Duodenal mucosa (tissue), 2 donors: ENCODE measurements at regions not wholly inside any gene's neighbourhood (a gene's known extent, or its start where the extent isn't known, plus 50 kb on each side); places are given as distances from the start of the nearest gene placed in this dataset.
"Not testable (repeated sequence)": the region's sequence is repeated elsewhere in the genome, so short reads cannot be mapped to it uniquely, and the experiment has no call there.

Source experiments
- H3K27ac ChIP-seq: one replicate; pipeline ENCODE4 v1.7.0; 2013; ENCODE audit warnings: low read depth, low read length
- H3K27me3 ChIP-seq, 2 donors: one replicate each; pipeline ENCODE4 v1.7.0; 2013; ENCODE audit warnings: low read length in 2 of 2, control low read depth in 1 of 2; ENCODE audit not compliant: insufficient read depth in 2 of 2, control insufficient read depth in 1 of 2
- H3K36me3 ChIP-seq, 2 donors: one replicate each; pipeline ENCODE4 v1.7.0; 2013; ENCODE audit warnings: low read length in 2 of 2, control low read depth in 1 of 2; ENCODE audit not compliant: insufficient read depth in 2 of 2, control insufficient read depth in 1 of 2
- H3K4me1 ChIP-seq, 2 donors: one replicate each; pipeline ENCODE4 v1.7.0; 2013; ENCODE audit warnings: low read length in 2 of 2, control low read depth in 1 of 2; ENCODE audit not compliant: insufficient read depth in 2 of 2, control insufficient read depth in 1 of 2
- H3K4me3 ChIP-seq, 2 donors: one replicate each; pipeline ENCODE4 v1.7.0; 2013; ENCODE audit warnings: low read length in 2 of 2, low read depth in 1 of 2
- H3K9ac ChIP-seq, 2 donors: one replicate each; pipeline ENCODE4 v1.7.0; 2013; ENCODE audit warnings: low read length in 2 of 2, low read depth in 1 of 2
- H3K9me3 ChIP-seq, 2 donors: one replicate each; pipeline ENCODE4 v1.7.0; 2013; ENCODE audit warnings: low read length in 2 of 2, control low read depth in 1 of 2; ENCODE audit not compliant: control insufficient read depth in 1 of 2

- not testable (repeated sequence) for H3K4me3 ChIP-seq, H3K9me3 ChIP-seq, H3K9ac ChIP-seq, H3K4me1 ChIP-seq, H3K27me3 ChIP-seq, H3K36me3 ChIP-seq, H3K27ac ChIP-seq
Measured at GRCh38 chr1:228796945-228797344, 61.7 kb downstream of the RHOU start.

GRCh38 chr1:228798035-228798434, 62.8 kb downstream of the RHOU start:
- no peak overlapping the region for H3K4me3 ChIP-seq
- H3K4me1 ChIP-seq = peaks cover 0 to 12% of the 10 kb centered on the region in 2 donors
- no peak overlapping the region for H3K9ac ChIP-seq
- no peaks in the 10 kb centered on the region for H3K36me3 ChIP-seq
- no peak overlapping the region for H3K27ac ChIP-seq
- no peaks in the 10 kb centered on the region for H3K9me3 ChIP-seq
- H3K27me3 ChIP-seq = no peaks in the 10 kb centered on the region

- Histone ChIP-seq H3K27me3 (no peaks in the 10 kb centered on the region), H3K4me3 (no peak overlapping the region), H3K9ac (no peak overlapping the region), H3K9me3 (no peaks in the 10 kb centered on the region), H3K27ac (no peak overlapping the region), H3K36me3 (no peaks in the 10 kb centered on the region), H3K4me1 (peaks cover 0 to 16% of the 10 kb centered on the region in 2 donors)
Measured at GRCh38 chr1:228798548-228798947, 63.3 kb downstream of the RHOU start.

- Histone ChIP-seq H3K27ac (no peak overlapping the region), H3K9ac (no peak overlapping the region), H3K27me3 (no peaks in the 10 kb centered on the region), H3K9me3 (no peaks in the 10 kb centered on the region), H3K4me1 (peaks cover 6 to 23% of the 10 kb centered on the region in 2 donors), H3K4me3 (no peak overlapping the region), H3K36me3 (no peaks in the 10 kb centered on the region)
Measured at GRCh38 chr1:228799924-228800323, 64.6 kb downstream of the RHOU start.

GRCh38 chr1:228801068-228801467, 65.8 kb downstream of the RHOU start:
- H3K9me3 ChIP-seq = no peaks in the 10 kb centered on the region
- H3K4me3 ChIP-seq = no peak overlapping the region
- no peak overlapping the region for H3K9ac ChIP-seq
- H3K4me1 ChIP-seq = peaks cover 13 to 28% of the 10 kb centered on the region in 2 donors
- no peaks in the 10 kb centered on the region for H3K27me3 ChIP-seq
- H3K27ac ChIP-seq = no peak overlapping the region
- no peaks in the 10 kb centered on the region for H3K36me3 ChIP-seq

GRCh38 chr1:228802386-228803220, 67.3 kb downstream of the RHOU start:
- Histone ChIP-seq H3K27me3 (no peaks in the 10 kb centered on the region), H3K9ac (no peak overlapping the region), H3K4me3 (no peak overlapping the region), H3K4me1 (peaks cover 13 to 28% of the 10 kb centered on the region in 2 donors), H3K9me3 (no peaks in the 10 kb centered on the region), H3K36me3 (no peaks in the 10 kb centered on the region), H3K27ac (no peak overlapping the region)

GRCh38 chr1:228803421-228803820, 68.1 kb downstream of the RHOU start:
- Histone ChIP-seq H3K9ac (no peak overlapping the region), H3K27me3 (no peaks in the 10 kb centered on the region), H3K27ac (no peak overlapping the region), H3K9me3 (no peaks in the 10 kb centered on the region), H3K4me3 (no peak overlapping the region), H3K4me1 (peaks cover 13 to 28% of the 10 kb centered on the region in 2 donors), H3K36me3 (no peaks in the 10 kb centered on the region)

GRCh38 chr1:228804173-228804572, 68.9 kb downstream of the RHOU start:
- H3K9me3 ChIP-seq = no peaks in the 10 kb centered on the region
- no peak overlapping the region for H3K4me3 ChIP-seq
- no peak overlapping the region for H3K9ac ChIP-seq
- no peak overlapping the region for H3K27ac ChIP-seq
- no peaks in the 10 kb centered on the region for H3K27me3 ChIP-seq
- H3K36me3 ChIP-seq = no peaks in the 10 kb centered on the region
- H3K4me1 ChIP-seq = peaks cover 13 to 32% of the 10 kb centered on the region in 2 donors

- no peaks in the 10 kb centered on the region for H3K27me3 ChIP-seq
- peaks cover 14 to 38% of the 10 kb centered on the region in 2 donors for H3K4me1 ChIP-seq
- H3K27ac ChIP-seq = no peak overlapping the region
- H3K9ac ChIP-seq = peak overlapping the region in 1 of 2 donors; percentile 62
- peak overlapping the region; percentile 36 to 43 for H3K4me3 ChIP-seq
- no peaks in the 10 kb centered on the region for H3K9me3 ChIP-seq
- no peaks in the 10 kb centered on the region for H3K36me3 ChIP-seq
Measured at GRCh38 chr1:228804640-228805413, 69.5 kb downstream of the RHOU start.

- no peaks in the 10 kb centered on the region for H3K36me3 ChIP-seq
- no peaks in the 10 kb centered on the region for H3K9me3 ChIP-seq
- H3K9ac ChIP-seq = no peak overlapping the region
Measured at GRCh38 chr1:228807904-228808605, 72.8 kb downstream of the RHOU start.

More at GRCh38 chr1:228807904-228808605, 72.8 kb downstream of the RHOU start:
- no peaks in the 10 kb centered on the region for H3K27me3 ChIP-seq
- H3K4me3 ChIP-seq = no peak overlapping the region
- H3K27ac ChIP-seq = no peak overlapping the region
- peaks cover 34 to 45% of the 10 kb centered on the region in 2 donors for H3K4me1 ChIP-seq
